NCI-H524 treated with DMSO at 0.1 percent for 48 hours (cell line): ENCODE measurements at regions not wholly inside any gene's neighbourhood (a gene's known extent, or its start where the extent isn't known, plus 50 kb on each side); places are given as distances from the start of the nearest gene placed in this dataset.
"Not testable (repeated sequence)": the region's sequence is repeated elsewhere in the genome, so short reads cannot be mapped to it uniquely, and the experiment has no call there.

ENCODE experiments used
- DNase-seq: peaks from one replicate; lab custom pipeline; 2025; lab: John Stamatoyannopoulos, UW

GRCh38 chr11:86167499-86168164 lies 76.9 kb upstream of the EED start:
- DNase-seq, result no peak

GRCh38 chr11:86166287-86166686 lies 78.3 kb upstream of the EED start:
- not testable (repeated sequence) for DNase-seq

- DNase-seq, result no peak
Measured at GRCh38 chr11:86164106-86164505, 80.4 kb upstream of the EED start.

GRCh38 chr11:86163221-86163876 lies 81.2 kb upstream of the EED start:
- DNase-seq, result not testable (repeated sequence)

GRCh38 chr11:86162239-86162638 lies 82.3 kb upstream of the EED start:
- no peak for DNase-seq

- DNase-seq, result no peak
Measured at GRCh38 chr11:86161837-86162236, 82.7 kb upstream of the EED start.

GRCh38 chr11:86161336-86161735 lies 83.2 kb upstream of the EED start:
- DNase-seq, result no peak

- no peak for DNase-seq
Measured at GRCh38 chr11:86160541-86161149, 83.9 kb upstream of the EED start.

GRCh38 chr11:86159581-86159891 lies 85.0 kb upstream of the EED start:
- DNase-seq, result no peak

GRCh38 chr11:86158704-86159580 lies 85.6 kb upstream of the EED start:
- DNase-seq, result no peak

- no peak for DNase-seq
Measured at GRCh38 chr11:86157797-86158378, 86.7 kb upstream of the EED start.

GRCh38 chr11:86156397-86156955 lies 87.6 kb upstream of the PICALM start:
- DNase-seq, result no peak

- DNase-seq, result no peak
Measured at GRCh38 chr11:86155200-86155844, 86.4 kb upstream of the PICALM start.

GRCh38 chr11:86153439-86153838 lies 84.6 kb upstream of the PICALM start:
- no peak for DNase-seq

GRCh38 chr11:86152901-86153300 lies 84.0 kb upstream of the PICALM start:
- DNase-seq, result no peak

- DNase-seq, result no peak
Measured at GRCh38 chr11:86152006-86152862, 83.3 kb upstream of the PICALM start.

- DNase-seq, result no peak
Measured at GRCh38 chr11:86151174-86152005, 82.5 kb upstream of the PICALM start.

GRCh38 chr11:86150847-86151173 lies 81.9 kb upstream of the PICALM start:
- no peak for DNase-seq

- no peak for DNase-seq
Measured at GRCh38 chr11:86149792-86150191, 80.9 kb upstream of the PICALM start.

- DNase-seq, result no peak
Measured at GRCh38 chr11:86148345-86148747, 79.5 kb upstream of the PICALM start.
